HG03439 (cell line): ENCODE measurements at regions not wholly inside any gene's neighbourhood (a gene's known extent, or its start where the extent isn't known, plus 50 kb on each side); places are given as distances from the start of the nearest gene placed in this dataset.

Experiments
- ATAC-seq: cut with Tn5 transposase; IDR thresholded peaks from one replicate; pipeline ENCODE4 v1.9.1; 2021; ENCODE audit warnings: mild to moderate bottlenecking, moderate library complexity; ENCODE audit not compliant: unreplicated experiment

GRCh38 chr2:235139956-235140800, 188.4 kb downstream of the SH3BP4 start:
- no peak for ATAC-seq

DNA sequence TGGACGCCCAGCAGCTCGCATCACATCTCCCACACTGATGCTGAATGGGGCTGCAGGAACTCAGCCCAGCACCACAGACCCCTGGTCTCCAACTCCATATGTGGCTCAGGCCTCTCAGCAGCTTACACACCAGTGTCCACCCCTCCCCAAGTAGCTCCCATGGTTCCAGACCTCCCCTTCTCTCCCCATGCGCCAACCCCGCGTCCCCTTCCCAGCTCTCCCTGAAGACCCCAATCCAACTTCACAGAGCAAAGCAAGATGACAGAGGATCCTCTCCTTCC, 188.9 kb downstream of the SH3BP4 start:
- no peak for ATAC-seq

DNA sequence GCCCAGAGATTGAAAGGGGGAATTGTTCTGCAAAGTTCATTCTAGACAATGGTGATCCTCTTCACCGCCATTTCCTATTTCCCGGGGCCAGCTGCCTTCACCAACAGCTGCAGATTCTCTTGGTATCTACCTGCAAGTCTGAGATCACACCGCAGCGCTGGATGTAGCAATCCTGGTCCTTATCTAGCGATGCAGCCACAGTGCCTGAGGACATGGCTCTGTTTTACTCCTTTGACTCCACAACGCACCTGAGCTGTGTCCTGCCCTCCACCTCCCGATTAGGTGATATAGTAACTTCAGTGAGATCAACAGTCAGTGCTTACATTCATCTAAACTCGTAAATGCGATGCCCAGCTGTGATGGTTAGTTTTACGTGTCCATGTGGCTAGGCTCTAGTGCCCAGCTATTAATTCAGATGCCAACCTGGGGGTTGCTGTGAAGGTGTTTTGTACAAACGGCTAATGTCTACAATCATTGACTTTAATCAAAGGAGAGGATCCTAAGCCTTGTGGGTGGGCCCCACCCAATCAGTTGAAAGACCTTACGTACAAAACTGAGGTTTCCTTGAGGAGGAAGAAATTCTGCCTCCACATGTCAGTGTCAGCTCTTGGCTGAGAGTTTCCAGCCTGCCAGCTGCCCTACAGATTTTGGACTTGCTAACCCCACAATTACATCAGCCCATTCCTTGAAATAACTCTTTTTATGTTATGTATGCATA, 189.8 kb downstream of the SH3BP4 start:
- no peak for ATAC-seq

DNA sequence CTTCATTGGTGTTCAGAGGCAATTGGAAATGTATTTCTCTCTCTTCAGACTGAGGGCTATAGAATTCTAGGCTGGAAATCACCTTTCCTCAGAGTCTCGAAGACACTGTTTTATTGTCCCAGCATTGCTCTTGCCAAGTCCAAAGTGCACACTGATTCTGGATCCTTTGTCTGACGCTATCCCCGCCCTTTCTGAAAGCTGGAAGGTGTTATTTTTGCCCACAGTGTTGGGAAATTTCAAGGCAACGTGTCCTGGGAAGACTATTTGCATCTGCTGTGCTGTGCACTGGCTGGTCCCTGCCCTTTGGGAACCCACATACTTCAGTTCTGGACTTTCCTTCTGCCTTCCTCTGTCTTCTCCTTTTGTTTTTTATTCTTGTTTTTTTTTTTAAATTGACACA, 190.8 kb downstream of the SH3BP4 start:
- no peak for ATAC-seq

DNA sequence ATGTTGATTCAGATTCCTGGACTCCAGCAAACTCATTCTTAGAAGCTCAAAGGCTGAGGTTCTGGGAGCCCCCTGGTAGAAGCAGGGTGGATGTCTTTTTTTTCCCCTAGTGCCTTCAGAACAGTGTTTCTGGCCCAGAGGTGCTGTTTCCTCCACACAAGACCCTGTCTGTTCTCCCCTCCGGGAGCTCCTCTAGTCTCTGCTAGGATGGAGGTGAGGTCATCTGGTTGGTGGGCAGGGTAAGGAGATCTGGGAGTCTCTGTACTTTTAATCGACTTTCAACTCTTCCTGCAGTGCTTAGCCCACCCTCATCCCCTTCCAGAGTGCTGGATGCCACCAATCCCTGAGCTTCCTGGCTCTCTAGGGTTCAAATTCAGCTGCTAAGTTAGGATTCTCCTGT, 192.0 kb downstream of the SH3BP4 start:
- no peak for ATAC-seq

- ATAC-seq: no peak
These were observed 192.5 kb downstream of the SH3BP4 start for GRCh38 chr2:235144291-235144690.

- no peak for ATAC-seq
These were observed 194.4 kb downstream of the SH3BP4 start for GRCh38 chr2:235146206-235146605.

DNA sequence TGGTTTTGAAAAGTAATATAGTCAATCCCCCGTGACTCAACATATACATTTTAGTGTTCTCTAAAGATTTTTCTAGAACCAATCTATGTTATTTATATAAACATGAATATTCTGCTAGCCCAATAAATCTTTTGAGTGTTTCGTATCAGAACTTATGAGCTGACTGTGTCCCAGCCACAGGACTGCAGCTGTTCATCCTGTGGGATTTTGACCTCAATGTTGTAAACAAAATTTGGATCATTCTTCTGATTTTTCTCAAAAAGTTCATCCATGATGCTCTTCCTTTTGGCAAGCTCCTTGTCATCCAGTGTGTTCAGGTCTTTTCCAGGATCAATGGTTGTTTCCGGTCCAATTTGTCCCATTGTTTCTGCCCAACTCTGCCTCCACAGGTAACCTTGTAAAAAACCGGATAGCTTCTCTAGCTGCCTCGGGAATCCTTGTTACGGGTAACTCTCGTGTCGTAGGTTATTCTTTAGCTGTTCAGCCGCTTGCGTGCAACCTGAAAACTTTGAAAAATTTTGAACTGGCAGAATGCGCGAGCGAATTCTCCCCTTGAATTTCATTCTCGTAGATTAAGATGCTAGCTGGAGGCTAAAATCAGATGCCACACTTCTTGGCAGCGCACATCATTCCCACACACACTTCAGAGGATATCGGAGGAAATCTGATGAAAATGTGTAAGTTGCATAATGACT, 195.2 kb downstream of the SH3BP4 start:
- ATAC-seq: no peak

DNA sequence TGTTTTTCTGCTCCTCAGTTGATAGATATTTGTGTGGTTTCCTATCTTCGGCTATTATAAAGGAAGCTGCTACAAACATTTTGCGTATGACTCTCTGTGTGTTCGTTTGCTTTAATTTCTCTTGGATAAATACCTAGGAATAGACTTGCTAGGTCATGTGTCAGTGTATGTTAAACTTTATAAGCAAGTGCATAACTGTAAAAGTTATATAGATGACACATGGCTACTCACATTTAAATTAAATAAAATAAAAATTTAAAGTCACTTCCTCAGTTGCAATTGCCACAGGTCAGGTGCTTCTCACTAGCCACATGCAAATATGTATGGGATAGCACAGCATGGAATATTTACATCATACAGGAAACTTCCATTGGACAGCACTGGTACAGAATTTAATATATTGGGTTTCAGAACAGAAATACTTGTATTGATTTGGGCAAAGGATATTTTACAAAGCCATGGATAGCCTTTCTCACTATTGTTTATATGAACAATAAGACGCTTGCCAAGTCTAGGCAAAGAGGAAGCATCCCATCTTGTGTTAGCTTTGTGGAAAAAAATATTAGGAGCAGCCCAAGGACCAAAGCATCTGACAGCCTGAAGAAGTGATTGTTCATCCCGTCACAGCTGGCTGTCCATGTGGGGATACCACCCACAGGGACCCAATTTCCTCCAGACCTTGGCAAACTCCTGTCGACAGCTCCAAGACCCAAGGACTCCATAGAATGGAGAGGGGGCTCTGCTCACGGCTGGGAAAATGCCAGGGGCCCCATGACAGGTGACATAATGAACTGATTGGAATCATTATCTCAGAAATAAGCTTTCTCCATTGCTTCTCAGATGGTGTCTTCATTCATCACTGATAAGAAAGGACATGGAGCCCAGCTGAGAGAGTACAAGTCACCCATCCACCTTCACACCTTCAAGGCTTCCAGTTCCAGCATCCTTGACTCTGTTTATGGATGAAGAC, 196.7 kb downstream of the SH3BP4 start:
- no peak for ATAC-seq

DNA sequence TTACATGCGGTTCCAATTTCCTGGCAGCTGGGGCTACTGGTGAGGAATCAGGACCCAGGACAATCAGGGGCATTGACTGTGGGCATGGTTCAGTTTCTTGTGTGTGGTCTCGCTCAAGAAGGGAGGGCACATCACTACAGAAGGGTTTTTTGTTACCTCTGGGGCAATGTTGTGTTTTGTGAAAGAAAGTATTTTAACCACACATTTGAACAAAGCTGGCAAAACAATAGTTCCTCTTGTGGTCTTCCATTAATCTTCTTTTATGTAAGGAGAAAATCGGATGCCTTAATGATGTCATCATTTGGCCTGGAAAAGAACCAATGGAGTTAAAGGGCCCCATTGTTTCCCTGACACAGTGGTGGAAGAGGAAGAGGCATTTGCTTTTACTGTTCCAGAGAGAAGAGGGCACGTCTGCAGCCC, 197.4 kb downstream of the SH3BP4 start:
- ATAC-seq: no peak

GRCh38 chr2:235149736-235150135, 197.9 kb downstream of the SH3BP4 start:
- ATAC-seq: no peak

GRCh38 chr2:235151152-235151551, 199.3 kb downstream of the SH3BP4 start:
- no peak for ATAC-seq

DNA sequence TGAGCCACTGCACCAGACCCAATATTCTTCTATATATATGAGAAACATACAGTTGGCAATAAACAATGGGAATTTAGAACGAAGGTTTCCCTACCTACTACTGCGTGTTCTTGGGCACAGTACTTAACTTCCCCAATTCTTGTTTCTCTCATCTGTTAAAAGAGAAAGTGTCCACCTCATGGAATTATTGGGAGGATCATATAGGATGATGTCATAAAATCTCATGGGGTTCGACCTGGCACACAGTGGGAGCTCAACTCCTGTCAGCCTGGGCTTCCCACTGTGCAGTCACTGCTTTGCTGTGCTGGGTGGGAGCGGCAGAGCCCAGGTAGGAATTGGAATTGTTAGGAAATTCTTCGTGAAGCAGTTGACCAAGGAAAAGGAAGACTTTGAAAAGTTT, 203.3 kb downstream of the SH3BP4 start:
- no peak for ATAC-seq

GRCh38 chr2:235156055-235156454, 204.2 kb downstream of the SH3BP4 start:
- no peak for ATAC-seq

GRCh38 chr2:235157746-235158482, 206.1 kb downstream of the SH3BP4 start:
- no peak for ATAC-seq

GRCh38 chr2:235160281-235160810, 208.5 kb downstream of the SH3BP4 start:
- ATAC-seq: no peak

GRCh38 chr2:235161565-235161964, 209.7 kb downstream of the SH3BP4 start:
- ATAC-seq: no peak

GRCh38 chr2:235162082-235162836, 210.4 kb downstream of the SH3BP4 start:
- ATAC-seq: no peak

- ATAC-seq: no peak
These were observed 211.0 kb downstream of the SH3BP4 start for GRCh38 chr2:235162837-235163197.
